DOHH2 (cell line): ENCODE measurements at regions not wholly inside any gene's neighbourhood (a gene's known extent, or its start where the extent isn't known, plus 50 kb on each side); places are given as distances from the start of the nearest gene placed in this dataset.

Experiments
- CTCF ChIP-seq: fragments of 200-600 bp; sonication (generic); IDR thresholded peaks from one replicate; pipeline ENCODE4 v1.5.1; 2014; ENCODE audit warnings: antibody characterized with exemption, mild to moderate bottlenecking, low read depth, low read length; ENCODE audit not compliant: poor library complexity, severe bottlenecking
- EZH2phosphoT487 ChIP-seq: fragments of 200-600 bp; sonication (generic); IDR thresholded peaks from 2 replicates; pipeline ENCODE4 v1.6.1; 2017; ENCODE audit warnings: borderline replicate concordance, mild to moderate bottlenecking, antibody characterized with exemption, low read length, moderate library complexity, mixed read lengths

GRCh38 chr3:117192888-117193287, 483.3 kb downstream of the TUSC7 start:
- TF ChIP-seq EZH2phosphoT487 = no peak
- no peak for TF ChIP-seq CTCF
